ENCODE measurements at regions not wholly inside any gene's neighbourhood (a gene's known extent, or its start where the extent isn't known, plus 50 kb on each side); places are given as distances from the start of the nearest gene placed in this dataset.
"Not testable (repeated sequence)": the region's sequence is repeated elsewhere in the genome, so short reads cannot be mapped to it uniquely, and the experiment has no call there.

GRCh38 chr16:85229869-85230462, 117.7 kb upstream of the CIBAR2 start:
- no peak overlapping the region for H2AFZ ChIP-seq
- H3K79me2 ChIP-seq (ENCODE audit: insufficient read depth), result peaks cover 87% of the 10 kb centered on the region
- H3K4me3 ChIP-seq, result no peak overlapping the region
- TF ChIP-seq EZH2 (IDR thresholded peaks at IDR 0.05; ENCODE audit: insufficient read depth, poor library complexity, severe bottlenecking) (no peak), EZH2phosphoT487 (IDR thresholded peaks at IDR 0.05; ENCODE audit: insufficient read depth, low read depth) (no peak)
- DNase-seq, result no peak
- WGBS, 2 experiments (ENCODE audit: low coverage in 1 of 2, low lambda C conversion rate in 2 of 2, missing lambda C conversion rate in 2 of 2), result 79 to 80% methylated on average over 8 of the region's 8 CpGs
- H3K9me2 ChIP-seq (ENCODE audit: insufficient read depth), result no peaks in the 10 kb centered on the region
- no peak overlapping the region for H3K27ac ChIP-seq
- in situ Hi-C loops (cut with MboI), result no loop called here
- no peaks in the 10 kb centered on the region for H4K20me1 ChIP-seq (ENCODE audit: insufficient read depth)
- no peaks in the 10 kb centered on the region for H3K27me3 ChIP-seq (replicated peaks; ENCODE audit: insufficient read depth)
- peaks cover 27% of the 10 kb centered on the region for H3F3A ChIP-seq (ENCODE audit: insufficient read depth)
- H3K9ac ChIP-seq, result no peak overlapping the region
- H3K9me3 ChIP-seq (ENCODE audit: low read depth), result no peaks in the 10 kb centered on the region
- no peaks in the 10 kb centered on the region for H3K36me3 ChIP-seq (ENCODE audit: low read depth)
- H3K4me2 ChIP-seq (ENCODE audit: unreplicated experiment), result no peak overlapping the region
- H3K4me1 ChIP-seq (ENCODE audit: insufficient read depth), result peaks cover 43% of the 10 kb centered on the region

- H3K4me3 ChIP-seq; H3K27ac ChIP-seq; in situ Hi-C loops (cut with MboI); H3K4me2 ChIP-seq (ENCODE audit: unreplicated experiment); H4K20me1 ChIP-seq (ENCODE audit: insufficient read depth); H3K9me3 ChIP-seq (ENCODE audit: low read depth); H3K36me3 ChIP-seq (ENCODE audit: low read depth); H3K27me3 ChIP-seq (replicated peaks; ENCODE audit: insufficient read depth); DNase-seq; H3K9ac ChIP-seq; H2AFZ ChIP-seq; H3K9me2 ChIP-seq (ENCODE audit: insufficient read depth): not testable (repeated sequence)
- Histone ChIP-seq H3F3A (ENCODE audit: insufficient read depth) (peaks cover 27% of the 10 kb centered on the region), H3K79me2 (ENCODE audit: insufficient read depth) (peaks cover 78% of the 10 kb centered on the region), H3K4me1 (ENCODE audit: insufficient read depth) (peaks cover 49% of the 10 kb centered on the region)
- whole genome bisulfite sequencing, 2 experiments (ENCODE audit: low coverage in 1 of 2, low lambda C conversion rate in 2 of 2, missing lambda C conversion rate in 2 of 2), result 93 to 97% methylated on average over 6 of the region's 6 CpGs
Measured at GRCh38 chr16:85230764-85231383, 118.6 kb upstream of the CIBAR2 start.

- H3K27ac ChIP-seq, result peak overlapping the region; percentile 84
- in situ Hi-C loops (cut with MboI), result no loop called here
- no peaks in the 10 kb centered on the region for H3K36me3 ChIP-seq (ENCODE audit: low read depth)
- H3K79me2 ChIP-seq (ENCODE audit: insufficient read depth), result peaks cover 72% of the 10 kb centered on the region
- peaks cover 59% of the 10 kb centered on the region for H3K4me1 ChIP-seq (ENCODE audit: insufficient read depth)
- H3K9ac ChIP-seq, result peak overlapping the region; percentile 71
- peaks cover 36% of the 10 kb centered on the region for H3F3A ChIP-seq (ENCODE audit: insufficient read depth)
- H2AFZ ChIP-seq, result no peak overlapping the region
- WGBS, 2 experiments (ENCODE audit: low coverage in 1 of 2, low lambda C conversion rate in 2 of 2, missing lambda C conversion rate in 2 of 2), result 6 to 11% methylated on average over 8 of the region's 8 CpGs
- no peak overlapping the region for H3K4me3 ChIP-seq
- H3K4me2 ChIP-seq (ENCODE audit: unreplicated experiment), result peak overlapping the region; percentile 62
- no peaks in the 10 kb centered on the region for H3K9me3 ChIP-seq (ENCODE audit: low read depth)
- H3K27me3 ChIP-seq (replicated peaks; ENCODE audit: insufficient read depth), result no peaks in the 10 kb centered on the region
- no peaks in the 10 kb centered on the region for H3K9me2 ChIP-seq (ENCODE audit: insufficient read depth)
- H4K20me1 ChIP-seq (ENCODE audit: insufficient read depth), result no peaks in the 10 kb centered on the region
- TF ChIP-seq EZH2phosphoT487 (IDR thresholded peaks at IDR 0.05; ENCODE audit: insufficient read depth, low read depth) (no peak), EZH2 (IDR thresholded peaks at IDR 0.05; ENCODE audit: insufficient read depth, poor library complexity, severe bottlenecking) (no peak)
- peak; percentile 88 for DNase-seq
Measured at GRCh38 chr16:85231959-85232358, 119.7 kb upstream of the CIBAR2 start.

DNA sequence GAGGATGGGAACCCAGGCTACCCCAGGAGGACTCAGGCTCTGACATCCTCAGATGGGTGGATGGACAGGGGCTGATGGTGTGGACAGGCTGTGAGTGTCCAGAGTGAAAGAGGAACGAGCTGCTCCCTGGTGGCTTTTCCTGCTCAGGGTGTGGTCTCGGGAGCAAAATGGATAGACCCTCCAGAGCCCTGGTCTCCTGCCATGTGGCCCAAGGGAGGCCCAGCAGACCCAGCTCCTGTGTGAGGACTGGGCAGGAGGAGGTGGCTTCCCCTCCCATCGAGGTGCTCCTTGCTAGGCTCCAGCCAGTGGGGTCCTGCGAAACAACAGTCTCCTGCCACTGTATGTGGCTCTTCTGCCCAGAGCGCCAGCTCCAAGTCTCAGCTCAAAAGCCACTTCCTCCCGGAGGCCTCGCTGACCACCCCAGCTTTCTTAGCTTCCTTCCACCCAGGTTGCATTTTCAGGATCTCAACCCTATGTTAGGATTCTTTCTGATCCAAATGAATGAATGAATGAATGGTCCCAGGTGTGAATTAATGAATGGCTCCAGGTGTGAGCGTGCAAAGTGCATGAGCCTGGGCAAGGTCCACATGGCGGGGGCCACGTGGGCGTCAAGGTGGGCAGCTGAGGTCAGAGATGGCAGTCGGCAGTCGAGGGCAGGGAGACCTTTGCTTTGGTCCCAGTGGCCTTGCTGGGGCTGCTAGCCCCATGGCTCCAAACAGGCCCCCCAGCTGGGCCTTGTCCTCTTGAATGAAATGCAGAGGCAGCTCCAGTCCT, 120.3 kb upstream of the CIBAR2 start:
- H3K4me2 ChIP-seq (ENCODE audit: unreplicated experiment), result peak overlapping the region; percentile 62
- no peaks in the 10 kb centered on the region for H3K36me3 ChIP-seq (ENCODE audit: low read depth)
- no peaks in the 10 kb centered on the region for H3K27me3 ChIP-seq (replicated peaks; ENCODE audit: insufficient read depth)
- 72 to 78% methylated on average over 13 of the region's 13 CpGs for WGBS, 2 experiments (ENCODE audit: low coverage in 1 of 2, low lambda C conversion rate in 2 of 2, missing lambda C conversion rate in 2 of 2)
- TF ChIP-seq EZH2phosphoT487 (IDR thresholded peaks at IDR 0.05; ENCODE audit: insufficient read depth, low read depth), result no peak
- peaks cover 71% of the 10 kb centered on the region for H3K79me2 ChIP-seq (ENCODE audit: insufficient read depth)
- in situ Hi-C loops (cut with MboI), result no loop called here
- no peaks in the 10 kb centered on the region for H3K9me3 ChIP-seq (ENCODE audit: low read depth)
- H3K9me2 ChIP-seq (ENCODE audit: insufficient read depth), result no peaks in the 10 kb centered on the region
- H3K9ac ChIP-seq, result peak overlapping the region; percentile 71
- H4K20me1 ChIP-seq (ENCODE audit: insufficient read depth), result no peaks in the 10 kb centered on the region
- H3K4me3 ChIP-seq, result no peak overlapping the region
- H3K4me1 ChIP-seq (ENCODE audit: insufficient read depth), result peaks cover 60% of the 10 kb centered on the region
- H2AFZ ChIP-seq, result no peak overlapping the region
- no peak for DNase-seq
- H3F3A ChIP-seq (ENCODE audit: insufficient read depth), result peaks cover 36% of the 10 kb centered on the region
- H3K27ac ChIP-seq, result peak overlapping the region; percentile 84
